ENCODE measurements at regions not wholly inside any gene's neighbourhood (a gene's known extent, or its start where the extent isn't known, plus 50 kb on each side); places are given as distances from the start of the nearest gene placed in this dataset.
A peak's percentile ranks its signal among the peaks of the same experiment; 100 is the strongest.

DNA sequence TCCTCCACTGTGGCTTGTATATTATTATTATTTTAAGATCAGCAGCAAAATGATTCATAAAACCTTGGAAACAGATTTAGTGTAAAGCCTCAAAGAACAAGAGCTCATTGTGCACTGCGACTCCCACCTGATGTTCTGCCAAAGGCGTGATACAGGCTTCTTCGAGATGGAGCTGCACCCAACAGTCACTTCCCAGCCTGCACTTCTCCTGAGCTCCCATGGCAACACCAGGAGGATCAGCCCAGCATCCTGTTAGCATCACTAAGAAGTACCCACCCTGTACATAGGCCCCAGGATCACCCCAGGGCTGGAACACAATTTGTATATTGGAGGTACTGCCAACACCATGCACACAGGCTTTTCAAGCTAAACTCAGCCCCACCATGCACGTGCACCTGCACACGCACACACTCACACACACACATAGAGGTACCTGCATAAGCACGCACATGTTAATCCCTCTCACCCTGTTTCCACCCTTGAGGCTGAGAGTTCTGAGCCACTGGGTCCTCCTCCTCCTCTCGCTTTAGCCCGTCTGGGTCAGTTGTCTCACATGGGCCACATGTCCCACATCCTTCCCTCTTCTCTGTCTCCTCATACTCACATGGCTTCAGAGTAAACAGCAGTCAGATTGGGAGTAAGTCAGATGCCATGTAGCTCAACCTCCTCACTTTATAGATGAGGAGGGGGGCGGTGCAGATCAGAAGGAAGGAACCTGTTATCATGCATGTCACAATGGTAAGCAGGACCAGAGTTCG lies 281.9 kb upstream of the POU3F1 start:
- DNase-seq (ENCODE audit: low read depth): no peak
- TF ChIP-seq, protein P1, sequence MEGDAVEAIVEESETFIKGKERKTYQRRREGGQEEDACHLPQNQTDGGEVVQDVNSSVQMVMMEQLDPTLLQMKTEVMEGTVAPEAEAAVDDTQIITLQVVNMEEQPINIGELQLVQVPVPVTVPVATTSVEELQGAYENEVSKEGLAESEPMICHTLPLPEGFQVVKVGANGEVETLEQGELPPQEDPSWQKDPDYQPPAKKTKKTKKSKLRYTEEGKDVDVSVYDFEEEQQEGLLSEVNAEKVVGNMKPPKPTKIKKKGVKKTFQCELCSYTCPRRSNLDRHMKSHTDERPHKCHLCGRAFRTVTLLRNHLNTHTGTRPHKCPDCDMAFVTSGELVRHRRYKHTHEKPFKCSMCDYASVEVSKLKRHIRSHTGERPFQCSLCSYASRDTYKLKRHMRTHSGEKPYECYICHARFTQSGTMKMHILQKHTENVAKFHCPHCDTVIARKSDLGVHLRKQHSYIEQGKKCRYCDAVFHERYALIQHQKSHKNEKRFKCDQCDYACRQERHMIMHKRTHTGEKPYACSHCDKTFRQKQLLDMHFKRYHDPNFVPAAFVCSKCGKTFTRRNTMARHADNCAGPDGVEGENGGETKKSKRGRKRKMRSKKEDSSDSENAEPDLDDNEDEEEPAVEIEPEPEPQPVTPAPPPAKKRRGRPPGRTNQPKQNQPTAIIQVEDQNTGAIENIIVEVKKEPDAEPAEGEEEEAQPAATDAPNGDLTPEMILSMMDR (IDR thresholded peaks at IDR 0.05; ENCODE audit: insufficient read depth, low read depth, low read length, missing control alignments): no peak
- H3K4me3 ChIP-seq (ENCODE audit: low read length): no peak overlapping the region

DNA sequence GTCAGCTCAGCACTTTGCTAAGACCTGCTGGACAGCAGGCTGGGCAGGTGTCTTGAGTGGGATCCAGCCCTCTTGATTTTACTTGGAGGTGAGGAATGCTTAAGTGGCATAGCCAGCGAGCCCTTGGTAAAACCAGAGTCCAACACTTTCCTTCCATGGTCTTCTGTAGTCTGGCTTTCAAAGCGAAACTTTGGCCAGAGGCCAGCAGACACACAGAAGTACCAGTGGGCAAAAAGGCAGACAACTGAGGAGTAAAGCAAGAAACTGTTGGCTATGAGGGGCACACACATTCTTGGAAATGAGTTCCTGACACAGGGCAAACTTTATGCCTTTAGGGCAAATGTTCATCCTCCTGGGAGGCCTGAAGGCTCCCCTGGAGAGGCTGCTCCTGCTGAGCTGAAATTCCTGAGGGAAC lies 281.0 kb upstream of the POU3F1 start:
- H3K4me3 ChIP-seq (ENCODE audit: low read length): no peak overlapping the region
- TF ChIP-seq, protein P1 (IDR thresholded peaks at IDR 0.05; ENCODE audit: insufficient read depth, low read depth, low read length, missing control alignments): no peak
- no peak for DNase-seq (ENCODE audit: low read depth)

- H3K4me3 ChIP-seq (ENCODE audit: low read length): no peak overlapping the region
- TF ChIP-seq, protein P1 (IDR thresholded peaks at IDR 0.05; ENCODE audit: insufficient read depth, low read depth, low read length, missing control alignments): no peak
- no peak for DNase-seq (ENCODE audit: low read depth)
Measured at GRCh38 chr1:38326856-38327255, 280.3 kb upstream of the POU3F1 start.

- no peak overlapping the region for H3K4me3 ChIP-seq (ENCODE audit: low read length)
- no peak for DNase-seq (ENCODE audit: low read depth)
- TF ChIP-seq, protein P1 (IDR thresholded peaks at IDR 0.05; ENCODE audit: insufficient read depth, low read depth, low read length, missing control alignments): no peak
Measured at GRCh38 chr1:38326135-38326534, 279.5 kb upstream of the POU3F1 start.

DNA sequence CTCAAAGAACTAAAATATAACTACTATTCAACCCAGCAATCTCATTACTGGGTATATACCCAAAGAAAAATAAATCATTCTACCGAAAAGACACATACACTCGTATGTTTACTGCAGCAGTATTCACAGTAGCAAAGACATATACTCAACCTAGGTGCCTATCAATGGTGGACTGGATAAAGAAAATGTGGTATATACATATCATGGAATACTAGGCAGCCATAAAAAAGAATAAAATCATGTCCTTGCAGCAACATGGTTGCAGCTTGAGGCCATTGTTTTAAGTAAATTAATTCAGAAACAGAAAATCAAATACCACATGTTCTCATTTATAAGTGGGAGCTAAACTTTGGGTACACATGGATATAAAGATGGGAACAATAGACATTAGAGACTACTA lies 266.2 kb upstream of the POU3F1 start:
- TF ChIP-seq, protein P1 (IDR thresholded peaks at IDR 0.05; ENCODE audit: insufficient read depth, low read depth, low read length, missing control alignments): no peak
- DNase-seq (ENCODE audit: low read depth): no peak
- no peak overlapping the region for H3K4me3 ChIP-seq (ENCODE audit: low read length)

- no peak overlapping the region for H3K4me3 ChIP-seq (ENCODE audit: low read length)
- TF ChIP-seq, protein P1 (IDR thresholded peaks at IDR 0.05; ENCODE audit: insufficient read depth, low read depth, low read length, missing control alignments): no peak
Measured at GRCh38 chr1:38310079-38310478, 263.5 kb upstream of the POU3F1 start.

GRCh38 chr1:38308780-38309179 lies 262.2 kb upstream of the POU3F1 start:
- no peak overlapping the region for H3K4me3 ChIP-seq (ENCODE audit: low read length)
- peak; percentile 86 for DNase-seq (ENCODE audit: low read depth)
- TF ChIP-seq, protein P1 (IDR thresholded peaks at IDR 0.05; ENCODE audit: insufficient read depth, low read depth, low read length, missing control alignments): no peak

More at GRCh38 chr1:38310079-38310478, 263.5 kb upstream of the POU3F1 start:
- DNase-seq (ENCODE audit: low read depth): no peak

Data from epithelial cell of esophagus (primary cell).